ENCODE measurements at regions not wholly inside any gene's neighbourhood (a gene's known extent, or its start where the extent isn't known, plus 50 kb on each side); places are given as distances from the start of the nearest gene placed in this dataset.

DNA sequence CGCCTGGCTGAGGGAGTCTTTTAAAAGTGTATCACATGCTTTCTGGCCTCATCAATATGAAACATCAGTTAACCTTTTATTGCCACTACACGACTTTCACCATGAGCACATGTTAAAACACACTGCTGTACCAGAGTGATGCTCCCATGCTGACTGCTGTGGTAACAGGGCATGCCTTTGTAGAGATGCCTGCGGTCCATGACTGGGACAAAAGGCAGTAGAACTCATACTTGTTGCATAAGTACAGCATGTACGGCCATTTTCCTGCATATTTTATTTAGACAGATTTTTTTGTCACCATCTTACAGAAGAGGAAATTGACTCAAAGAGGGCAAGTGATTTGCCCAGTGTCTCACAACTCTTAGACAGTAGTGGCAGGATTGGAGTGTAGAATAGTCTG is 105.7 kb upstream of the ADAMTSL1 start:
- TF ChIP-seq, protein P1, sequence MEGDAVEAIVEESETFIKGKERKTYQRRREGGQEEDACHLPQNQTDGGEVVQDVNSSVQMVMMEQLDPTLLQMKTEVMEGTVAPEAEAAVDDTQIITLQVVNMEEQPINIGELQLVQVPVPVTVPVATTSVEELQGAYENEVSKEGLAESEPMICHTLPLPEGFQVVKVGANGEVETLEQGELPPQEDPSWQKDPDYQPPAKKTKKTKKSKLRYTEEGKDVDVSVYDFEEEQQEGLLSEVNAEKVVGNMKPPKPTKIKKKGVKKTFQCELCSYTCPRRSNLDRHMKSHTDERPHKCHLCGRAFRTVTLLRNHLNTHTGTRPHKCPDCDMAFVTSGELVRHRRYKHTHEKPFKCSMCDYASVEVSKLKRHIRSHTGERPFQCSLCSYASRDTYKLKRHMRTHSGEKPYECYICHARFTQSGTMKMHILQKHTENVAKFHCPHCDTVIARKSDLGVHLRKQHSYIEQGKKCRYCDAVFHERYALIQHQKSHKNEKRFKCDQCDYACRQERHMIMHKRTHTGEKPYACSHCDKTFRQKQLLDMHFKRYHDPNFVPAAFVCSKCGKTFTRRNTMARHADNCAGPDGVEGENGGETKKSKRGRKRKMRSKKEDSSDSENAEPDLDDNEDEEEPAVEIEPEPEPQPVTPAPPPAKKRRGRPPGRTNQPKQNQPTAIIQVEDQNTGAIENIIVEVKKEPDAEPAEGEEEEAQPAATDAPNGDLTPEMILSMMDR (conservative IDR thresholded peaks at IDR 0.05; ENCODE audit: low read depth, low read length), result no peak
- TF ChIP-seq MXI1 (IDR thresholded peaks at IDR 0.05; ENCODE audit: borderline replicate concordance, low read depth, low read length) (no peak), POLR2A (IDR thresholded peaks at IDR 0.05; ENCODE audit: low read depth, low read length) (no peak), CHD1 (IDR thresholded peaks at IDR 0.05; ENCODE audit: low read depth, low read length) (no peak), RFX5 (IDR thresholded peaks at IDR 0.05; ENCODE audit: low read depth, low read length) (no peak), RCOR1 (IDR thresholded peaks at IDR 0.05; ENCODE audit: insufficient replicate concordance, low read length) (no peak), RAD21 (IDR thresholded peaks at IDR 0.05; ENCODE audit: low read length) (no peak), SMC3 (IDR thresholded peaks at IDR 0.05; ENCODE audit: low read depth, low read length) (no peak), MAFK (IDR thresholded peaks at IDR 0.05; ENCODE audit: low read depth, low read length) (no peak), FOS (IDR thresholded peaks at IDR 0.05; ENCODE audit: low read depth, low read length) (no peak)
